ENCODE measurements at regions not wholly inside any gene's neighbourhood (a gene's known extent, or its start where the extent isn't known, plus 50 kb on each side); places are given as distances from the start of the nearest gene placed in this dataset.

DNA sequence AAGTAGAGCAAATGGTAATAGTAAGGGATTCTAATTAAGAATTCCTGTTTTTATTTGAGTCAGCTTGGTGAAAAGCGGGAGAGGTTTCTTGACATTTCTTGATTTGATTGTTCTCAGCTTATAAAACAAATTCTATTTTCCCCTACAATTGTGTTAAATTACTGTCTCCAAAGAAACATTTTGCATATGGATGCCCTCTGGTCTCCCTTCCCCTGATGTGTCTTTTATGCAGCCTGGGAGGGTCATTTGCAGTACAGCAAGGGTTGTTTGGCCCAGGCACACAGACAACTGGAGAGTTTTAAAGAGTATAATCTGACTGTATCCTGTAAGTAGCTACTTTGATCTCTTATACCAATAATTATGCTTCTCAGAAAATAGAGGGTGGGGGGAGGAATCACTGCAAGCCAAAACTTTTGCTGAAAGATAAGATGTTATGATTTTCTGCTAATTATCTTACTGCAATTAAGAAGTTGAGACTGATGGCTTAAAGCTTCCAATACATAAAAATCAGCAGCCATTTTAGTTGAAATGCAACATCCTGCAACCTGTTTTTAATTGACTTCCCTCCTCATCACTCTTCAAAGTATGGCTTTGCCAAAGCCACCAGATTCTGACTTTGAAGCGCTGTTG, 204.1 kb upstream of the SEMA6A start:
- TF ChIP-seq, protein P1, sequence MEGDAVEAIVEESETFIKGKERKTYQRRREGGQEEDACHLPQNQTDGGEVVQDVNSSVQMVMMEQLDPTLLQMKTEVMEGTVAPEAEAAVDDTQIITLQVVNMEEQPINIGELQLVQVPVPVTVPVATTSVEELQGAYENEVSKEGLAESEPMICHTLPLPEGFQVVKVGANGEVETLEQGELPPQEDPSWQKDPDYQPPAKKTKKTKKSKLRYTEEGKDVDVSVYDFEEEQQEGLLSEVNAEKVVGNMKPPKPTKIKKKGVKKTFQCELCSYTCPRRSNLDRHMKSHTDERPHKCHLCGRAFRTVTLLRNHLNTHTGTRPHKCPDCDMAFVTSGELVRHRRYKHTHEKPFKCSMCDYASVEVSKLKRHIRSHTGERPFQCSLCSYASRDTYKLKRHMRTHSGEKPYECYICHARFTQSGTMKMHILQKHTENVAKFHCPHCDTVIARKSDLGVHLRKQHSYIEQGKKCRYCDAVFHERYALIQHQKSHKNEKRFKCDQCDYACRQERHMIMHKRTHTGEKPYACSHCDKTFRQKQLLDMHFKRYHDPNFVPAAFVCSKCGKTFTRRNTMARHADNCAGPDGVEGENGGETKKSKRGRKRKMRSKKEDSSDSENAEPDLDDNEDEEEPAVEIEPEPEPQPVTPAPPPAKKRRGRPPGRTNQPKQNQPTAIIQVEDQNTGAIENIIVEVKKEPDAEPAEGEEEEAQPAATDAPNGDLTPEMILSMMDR (IDR thresholded peaks at IDR 0.05; ENCODE audit: extremely low read depth in 1 of 2, insufficient read depth in 1 of 2, low read depth in 1 of 2, low read length in 2 of 2) = no peak
- TF ChIP-seq POLR2A (IDR thresholded peaks at IDR 0.05; ENCODE audit: low read depth, low read length) (no peak), JUN (IDR thresholded peaks at IDR 0.05; ENCODE audit: borderline replicate concordance, insufficient read depth, insufficient read length, low read depth) (no peak), EZH2 (IDR thresholded peaks at IDR 0.05; ENCODE audit: borderline replicate concordance, low read depth, low read length, severe bottlenecking) (no peak), POLR2AphosphoS5 (IDR thresholded peaks at IDR 0.05; ENCODE audit: insufficient read depth, low read depth, low read length) (no peak), GATA2 (IDR thresholded peaks at IDR 0.05; ENCODE audit: insufficient read depth, insufficient read length, low read depth, low read length) (no peak), FOS (IDR thresholded peaks at IDR 0.05; ENCODE audit: borderline replicate concordance, insufficient read depth, low read length) (no peak)
- TF ChIP-seq, protein P2, sequence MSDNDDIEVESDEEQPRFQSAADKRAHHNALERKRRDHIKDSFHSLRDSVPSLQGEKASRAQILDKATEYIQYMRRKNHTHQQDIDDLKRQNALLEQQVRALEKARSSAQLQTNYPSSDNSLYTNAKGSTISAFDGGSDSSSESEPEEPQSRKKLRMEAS (IDR thresholded peaks at IDR 0.05; ENCODE audit: insufficient read depth, insufficient read length) = no peak
